ENCODE measurements at regions not wholly inside any gene's neighbourhood (a gene's known extent, or its start where the extent isn't known, plus 50 kb on each side); places are given as distances from the start of the nearest gene placed in this dataset.

GRCh38 chr5:106324356-106324755 lies 1346.4 kb downstream of the EFNA5 start:
- H3K9me3 ChIP-seq = no peaks in the 10 kb centered on the region
- intact Hi-C loops (cut with DNase I) = no loop called here
- no peaks in the 10 kb centered on the region for H3K36me3 ChIP-seq
- 76 to 90% (median 84%) methylated on average over 2 of the region's 2 CpGs for WGBS, 4 donors
- H3K27me3 ChIP-seq = no peaks in the 10 kb centered on the region
- ATAC-seq = no peak
- TF ChIP-seq CTCF (IDR thresholded peaks at IDR 0.05) = no peak
- no peak for TF ChIP-seq POLR2A (IDR thresholded peaks at IDR 0.05)
- no peak overlapping the region for H3K27ac ChIP-seq
- no peak overlapping the region for H3K4me3 ChIP-seq
- H3K4me1 ChIP-seq = no peaks in the 10 kb centered on the region
- DNase-seq = no peak

GRCh38 chr5:106321242-106321641 lies 1349.5 kb downstream of the EFNA5 start:
- DNase-seq (no peak), ATAC-seq (no peak)
- Histone ChIP-seq H3K27ac (no peak overlapping the region), H3K4me1 (no peaks in the 10 kb centered on the region), H3K27me3 (no peaks in the 10 kb centered on the region), H3K36me3 (no peaks in the 10 kb centered on the region), H3K4me3 (no peak overlapping the region), H3K9me3 (no peaks in the 10 kb centered on the region)
- WGBS, 4 donors = 68 to 83% (median 73%) methylated on average over 6 of the region's 6 CpGs
- intact Hi-C loops (cut with DNase I) = no loop called here
- no peak for TF ChIP-seq POLR2A (IDR thresholded peaks at IDR 0.05)
- no peak for TF ChIP-seq CTCF (IDR thresholded peaks at IDR 0.05)

GRCh38 chr5:106314221-106314824 lies 1356.4 kb downstream of the EFNA5 start:
- TF ChIP-seq CTCF (IDR thresholded peaks at IDR 0.05) = no peak
- TF ChIP-seq POLR2A (IDR thresholded peaks at IDR 0.05) = no peak
- no peak overlapping the region for H3K27ac ChIP-seq
- intact Hi-C loops (cut with DNase I) = no loop called here
- H3K9me3 ChIP-seq = no peaks in the 10 kb centered on the region
- no peaks in the 10 kb centered on the region for H3K27me3 ChIP-seq
- no peak for ATAC-seq
- WGBS, 4 donors = 50 to 64% (median 58%) methylated on average over 2 of the region's 2 CpGs
- DNase-seq = no peak
- H3K36me3 ChIP-seq = no peaks in the 10 kb centered on the region
- H3K4me3 ChIP-seq = no peak overlapping the region
- H3K4me1 ChIP-seq = no peaks in the 10 kb centered on the region

GRCh38 chr5:106312360-106312759 lies 1358.4 kb downstream of the EFNA5 start:
- no peaks in the 10 kb centered on the region for H3K4me1 ChIP-seq
- no peak for ATAC-seq
- no peaks in the 10 kb centered on the region for H3K9me3 ChIP-seq
- no peaks in the 10 kb centered on the region for H3K36me3 ChIP-seq
- H3K4me3 ChIP-seq = no peak overlapping the region
- no peak for TF ChIP-seq CTCF (IDR thresholded peaks at IDR 0.05)
- TF ChIP-seq POLR2A (IDR thresholded peaks at IDR 0.05) = no peak
- intact Hi-C loops (cut with DNase I) = no loop called here
- no peak for DNase-seq
- H3K27me3 ChIP-seq = no peaks in the 10 kb centered on the region
- H3K27ac ChIP-seq = no peak overlapping the region
